ENCODE measurements at regions not wholly inside any gene's neighbourhood (a gene's known extent, or its start where the extent isn't known, plus 50 kb on each side); places are given as distances from the start of the nearest gene placed in this dataset.

DNA sequence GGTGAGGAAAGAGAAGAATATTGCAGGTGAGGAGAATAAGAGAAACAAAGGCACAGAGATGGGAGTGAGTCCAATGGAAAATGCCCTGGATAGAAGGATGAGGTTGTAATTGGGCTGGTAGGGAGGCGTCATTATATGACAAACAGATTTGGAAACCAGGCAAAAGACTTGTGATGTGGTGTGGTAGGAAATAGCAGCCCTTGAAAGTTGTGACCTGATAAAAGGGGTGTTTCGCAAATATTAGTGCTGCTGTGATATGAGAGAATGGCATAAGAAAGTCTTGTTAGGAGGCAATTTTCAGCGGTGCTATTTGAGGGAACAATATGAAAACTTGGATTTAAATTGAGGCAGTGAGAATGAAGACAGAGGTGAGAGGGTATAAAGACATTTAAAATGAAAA lies 217.5 kb upstream of the ACTBL2 start:
- no peak for TF ChIP-seq POLR2A (IDR thresholded peaks at IDR 0.05)
- no peak for TF ChIP-seq CTCF (IDR thresholded peaks at IDR 0.05)
- Histone ChIP-seq H3K4me1 (peaks cover 0 to 49% (median 26%) of the 10 kb centered on the region in 12 donors), H3K4me3 (no peak overlapping the region), H3K27ac (peak overlapping the region; percentile 40 to 88 (median 76)), H3K27me3 (no peaks in the 10 kb centered on the region), H3K36me3 (no peaks in the 10 kb centered on the region), H3K9me3 (no peaks in the 10 kb centered on the region)
- ATAC-seq: peak; percentile 74 to 88 (median 82)
- intact Hi-C loops (cut with DNase I): loop anchor here in 2 of 10 donors (5.0 kb wide), 2 partner anchors 38 to 757 kb away; no protein-coding TSS in a partner anchor
- 51 to 66% (median 58%) methylated on average over 3 of the region's 3 CpGs for WGBS, 4 donors
- peak in 2 of 5 donors; percentile 20 to 28 for DNase-seq

DNA sequence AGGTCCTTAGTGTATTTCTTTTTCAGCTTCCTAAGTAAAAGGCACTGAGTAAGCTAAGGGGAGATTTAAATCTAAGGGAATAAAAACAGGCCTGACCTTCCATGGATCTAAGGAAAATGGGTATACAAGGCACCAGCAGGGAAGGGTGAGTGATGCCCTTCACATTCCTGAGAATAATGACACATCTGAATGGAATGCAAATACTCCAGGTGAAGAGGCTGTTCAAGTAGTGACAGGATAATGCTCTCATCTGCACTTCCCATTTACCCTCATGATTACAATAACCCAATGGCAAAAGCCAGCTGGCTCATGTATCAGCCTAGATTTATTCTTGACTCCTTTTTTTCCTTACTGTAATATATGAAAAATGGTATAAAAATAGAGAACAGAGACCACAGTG lies 216.2 kb upstream of the ACTBL2 start:
- Histone ChIP-seq H3K9me3 (no peaks in the 10 kb centered on the region), H3K36me3 (no peaks in the 10 kb centered on the region), H3K27me3 (no peaks in the 10 kb centered on the region), H3K27ac (peak overlapping the region in 11 of 12 donors; percentile 19 to 88 (median 76)), H3K4me3 (no peak overlapping the region), H3K4me1 (peaks cover 1 to 54% (median 30%) of the 10 kb centered on the region in 12 donors)
- TF ChIP-seq CTCF (IDR thresholded peaks at IDR 0.05): no peak
- TF ChIP-seq POLR2A (IDR thresholded peaks at IDR 0.05): no peak
- ATAC-seq (no peak), DNase-seq (no peak)
- intact Hi-C loops (cut with DNase I): loop anchor here in 4 of 10 donors (2.0 to 10.0 kb wide), 7 partner anchors 36 to 763 kb away; partner anchors contain the start of gene PLK2 (in 1 of the 4)

- intact Hi-C loops (cut with DNase I): loop anchor here in 4 of 10 donors (2.0 to 10.0 kb wide), 7 partner anchors 35 to 764 kb away; partner anchors contain the start of gene PLK2 (in 1 of the 4)
- WGBS, 4 donors: 78 to 90% (median 85%) methylated on average over 2 of the region's 2 CpGs
- no peaks in the 10 kb centered on the region for H3K9me3 ChIP-seq
- H3K4me1 ChIP-seq: peaks cover 4 to 62% (median 35%) of the 10 kb centered on the region in 12 donors
- H3K4me3 ChIP-seq: no peak overlapping the region
- peak overlapping the region; percentile 19 to 88 (median 76) for H3K27ac ChIP-seq
- H3K27me3 ChIP-seq: no peaks in the 10 kb centered on the region
- ATAC-seq (no peak), DNase-seq (no peak)
- no peak for TF ChIP-seq POLR2A (IDR thresholded peaks at IDR 0.05)
- no peak for TF ChIP-seq CTCF (IDR thresholded peaks at IDR 0.05)
- H3K36me3 ChIP-seq: no peaks in the 10 kb centered on the region
These were observed 215.5 kb upstream of the ACTBL2 start for GRCh38 chr5:57698086-57698485.

DNA sequence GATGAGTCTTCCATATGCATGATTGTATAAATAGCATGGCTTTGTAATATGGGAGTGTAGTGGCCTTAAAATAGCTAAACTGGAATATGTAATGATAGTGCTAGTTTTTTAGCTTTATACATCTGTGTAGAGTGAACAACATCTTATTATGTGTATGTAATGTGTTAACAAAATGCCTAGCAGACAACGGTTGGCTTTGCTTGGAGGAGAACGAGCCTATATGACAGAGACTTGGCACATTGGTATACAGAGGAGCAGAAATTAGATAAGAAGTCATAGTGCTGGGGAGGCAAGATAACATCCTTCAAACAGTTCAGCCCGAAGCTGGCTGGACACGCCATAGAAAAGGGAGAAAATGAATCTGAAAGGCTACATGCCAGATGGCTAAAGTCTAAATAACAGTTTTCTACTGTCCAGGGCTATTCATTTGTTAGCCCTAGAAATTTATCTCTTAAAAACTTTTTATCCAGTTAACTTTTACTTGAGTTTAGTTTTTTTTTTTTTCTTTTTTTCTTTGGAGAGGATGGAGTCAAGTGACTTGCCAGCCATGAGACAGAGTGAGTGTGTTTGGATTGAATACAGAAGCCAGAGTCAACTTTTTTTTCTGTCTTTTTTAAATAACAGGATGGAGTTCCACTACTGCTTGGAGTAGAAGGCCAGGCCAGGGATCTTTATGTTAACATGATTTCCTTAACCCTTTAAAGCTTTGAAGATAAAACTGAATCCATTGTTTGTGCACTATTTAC lies 214.4 kb upstream of the ACTBL2 start:
- no peaks in the 10 kb centered on the region for H3K9me3 ChIP-seq
- DNase-seq (peak in 1 of 5 donors; percentile 25), ATAC-seq (peak; percentile 41 to 73 (median 54))
- TF ChIP-seq CTCF (IDR thresholded peaks at IDR 0.05): no peak
- TF ChIP-seq POLR2A (IDR thresholded peaks at IDR 0.05): no peak
- intact Hi-C loops (cut with DNase I): loop anchor here in 3 of 10 donors (2.0 to 10.0 kb wide), 7 partner anchors 35 to 765 kb away; partner anchors contain the start of gene PLK2 (in 1 of the 3)
- H3K27me3 ChIP-seq: no peaks in the 10 kb centered on the region
- H3K36me3 ChIP-seq: no peaks in the 10 kb centered on the region
- no peak overlapping the region for H3K4me3 ChIP-seq
- H3K27ac ChIP-seq: peak overlapping the region; percentile 19 to 88 (median 76)
- 26 to 38% (median 29%) methylated on average over 4 of the region's 4 CpGs for WGBS, 4 donors
- H3K4me1 ChIP-seq: peaks cover 4 to 71% (median 44%) of the 10 kb centered on the region in 12 donors
